ENCODE measurements at regions not wholly inside any gene's neighbourhood (a gene's known extent, or its start where the extent isn't known, plus 50 kb on each side); places are given as distances from the start of the nearest gene placed in this dataset.

DNA sequence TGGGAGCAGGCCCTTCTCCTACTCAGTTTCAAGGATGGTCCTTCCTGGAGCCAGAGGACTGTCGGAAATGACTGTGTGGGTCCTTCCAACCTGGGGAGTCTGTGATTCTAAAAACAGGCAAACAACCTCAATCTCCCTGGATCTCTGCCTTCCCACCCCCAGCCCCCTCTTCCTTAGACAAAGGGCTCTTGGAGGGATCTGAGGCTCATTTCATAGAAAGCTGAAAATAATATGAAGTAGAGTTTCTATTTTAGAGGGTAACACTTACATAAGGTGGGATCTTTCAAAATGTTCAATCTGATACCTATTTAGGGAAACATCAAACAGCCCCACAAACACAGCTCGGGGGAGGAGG lies 69.4 kb downstream of the RHOB start:
- TF ChIP-seq ZFX (IDR thresholded peaks at IDR 0.05), result no peak
- TF ChIP-seq, protein P1, sequence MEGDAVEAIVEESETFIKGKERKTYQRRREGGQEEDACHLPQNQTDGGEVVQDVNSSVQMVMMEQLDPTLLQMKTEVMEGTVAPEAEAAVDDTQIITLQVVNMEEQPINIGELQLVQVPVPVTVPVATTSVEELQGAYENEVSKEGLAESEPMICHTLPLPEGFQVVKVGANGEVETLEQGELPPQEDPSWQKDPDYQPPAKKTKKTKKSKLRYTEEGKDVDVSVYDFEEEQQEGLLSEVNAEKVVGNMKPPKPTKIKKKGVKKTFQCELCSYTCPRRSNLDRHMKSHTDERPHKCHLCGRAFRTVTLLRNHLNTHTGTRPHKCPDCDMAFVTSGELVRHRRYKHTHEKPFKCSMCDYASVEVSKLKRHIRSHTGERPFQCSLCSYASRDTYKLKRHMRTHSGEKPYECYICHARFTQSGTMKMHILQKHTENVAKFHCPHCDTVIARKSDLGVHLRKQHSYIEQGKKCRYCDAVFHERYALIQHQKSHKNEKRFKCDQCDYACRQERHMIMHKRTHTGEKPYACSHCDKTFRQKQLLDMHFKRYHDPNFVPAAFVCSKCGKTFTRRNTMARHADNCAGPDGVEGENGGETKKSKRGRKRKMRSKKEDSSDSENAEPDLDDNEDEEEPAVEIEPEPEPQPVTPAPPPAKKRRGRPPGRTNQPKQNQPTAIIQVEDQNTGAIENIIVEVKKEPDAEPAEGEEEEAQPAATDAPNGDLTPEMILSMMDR (conservative IDR thresholded peaks at IDR 0.05), result no peak

DNA sequence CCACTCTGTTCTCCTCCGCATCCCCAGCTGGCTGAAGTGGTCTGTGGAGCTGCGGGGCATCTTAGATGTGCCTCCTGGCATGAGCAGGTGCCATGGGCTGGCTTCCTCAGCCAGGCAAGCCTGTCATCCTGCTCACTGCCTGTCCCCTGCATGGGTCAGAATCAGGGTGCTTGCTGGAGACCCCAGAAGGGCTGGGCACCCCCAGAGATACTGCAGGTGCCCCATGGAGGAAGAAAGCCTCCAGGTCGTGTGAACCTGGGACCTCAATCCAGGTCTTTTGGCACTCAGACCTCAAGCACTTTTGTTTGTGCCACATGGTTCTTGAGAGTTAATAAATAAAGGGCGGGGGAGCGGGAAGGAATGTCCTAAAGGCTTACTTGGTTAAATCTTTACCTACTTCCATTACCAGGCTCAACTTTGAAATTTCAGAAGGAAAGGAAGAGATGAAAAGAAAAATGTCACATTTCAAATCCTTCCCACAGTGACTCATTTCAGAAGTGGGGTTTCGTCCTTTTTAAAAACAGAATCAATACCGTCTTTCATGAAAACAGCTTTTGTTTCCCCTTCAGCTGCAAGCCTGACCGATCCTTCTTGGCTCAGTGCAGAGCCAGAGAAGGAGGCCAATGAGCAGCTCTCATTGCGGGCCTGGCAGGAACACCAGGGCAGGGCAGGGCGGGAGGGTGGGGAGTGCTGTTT lies 69.9 kb downstream of the RHOB start:
- H3K27ac ChIP-seq, result no peak overlapping the region
- TF ChIP-seq, protein P1 (conservative IDR thresholded peaks at IDR 0.05), result no peak
- TF ChIP-seq ZFX (IDR thresholded peaks at IDR 0.05), result no peak

More for the DNA sequence above, 69.4 kb downstream of the RHOB start:
- H3K27ac ChIP-seq, result no peak overlapping the region

DNA sequence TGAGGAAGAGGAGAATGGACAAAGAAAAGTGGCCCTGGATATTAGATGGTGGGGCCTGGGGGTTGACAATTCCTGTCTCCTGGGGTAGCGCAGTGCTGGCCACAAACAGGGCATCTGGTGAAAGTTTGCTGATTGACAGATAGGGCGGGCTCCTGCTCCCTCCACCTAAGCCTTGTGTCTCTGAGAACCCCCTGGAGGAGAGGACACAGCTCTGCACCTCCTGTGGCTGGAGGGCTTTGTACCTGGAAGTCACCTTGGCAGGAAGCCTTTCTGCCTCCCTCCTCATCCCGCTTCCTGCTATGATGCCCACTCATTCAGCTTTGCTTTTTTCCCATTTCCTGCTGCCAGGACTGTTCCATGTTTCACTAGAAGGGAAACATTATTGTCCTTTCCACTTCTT lies 72.4 kb downstream of the RHOB start:
- no peak for TF ChIP-seq ZFX (IDR thresholded peaks at IDR 0.05)
- TF ChIP-seq, protein P1 (conservative IDR thresholded peaks at IDR 0.05), result no peak
- H3K27ac ChIP-seq, result no peak overlapping the region

DNA sequence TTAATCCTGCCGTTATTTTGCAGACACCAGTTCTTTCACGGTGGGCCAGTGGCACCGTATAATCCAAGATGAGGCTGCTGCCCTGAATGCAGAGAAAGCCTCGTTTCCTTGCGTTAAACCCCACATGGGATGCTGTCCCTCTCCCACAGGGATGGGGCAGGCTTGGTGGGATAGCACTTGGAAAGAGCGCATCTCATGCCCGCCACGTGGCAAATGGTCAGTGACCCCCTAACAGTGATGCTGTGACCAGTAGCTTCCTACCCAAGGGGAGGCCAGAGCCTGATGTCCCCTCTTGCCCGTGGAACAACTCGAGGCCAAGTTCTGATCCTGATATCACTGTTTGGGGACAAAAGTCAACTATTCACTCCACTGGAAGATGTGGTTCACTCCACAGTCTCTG lies 73.3 kb downstream of the RHOB start:
- H3K27ac ChIP-seq, result no peak overlapping the region
- TF ChIP-seq ZFX (IDR thresholded peaks at IDR 0.05), result no peak
- TF ChIP-seq, protein P1 (conservative IDR thresholded peaks at IDR 0.05), result no peak

DNA sequence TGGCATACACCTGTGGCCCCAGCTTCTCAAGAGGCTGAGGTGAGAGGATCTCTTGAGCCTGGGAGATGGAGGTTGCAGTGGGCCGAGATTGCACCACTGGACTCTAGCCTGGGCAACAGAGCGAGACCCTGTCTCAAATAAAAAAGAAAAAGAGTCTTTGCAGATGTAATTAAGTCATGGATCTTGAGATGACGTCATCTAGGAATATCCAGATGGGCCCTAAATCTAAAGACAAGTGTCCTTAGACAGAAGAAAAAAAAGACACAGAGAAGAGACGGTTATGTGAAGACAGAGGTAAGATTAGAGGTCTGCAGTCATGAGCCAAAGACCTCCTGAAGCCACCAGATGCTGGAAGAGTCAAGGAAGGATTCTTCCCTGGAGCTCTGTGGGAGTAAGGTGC lies 74.3 kb downstream of the RHOB start:
- TF ChIP-seq, protein P1 (conservative IDR thresholded peaks at IDR 0.05), result no peak
- no peak for TF ChIP-seq ZFX (IDR thresholded peaks at IDR 0.05)

DNA sequence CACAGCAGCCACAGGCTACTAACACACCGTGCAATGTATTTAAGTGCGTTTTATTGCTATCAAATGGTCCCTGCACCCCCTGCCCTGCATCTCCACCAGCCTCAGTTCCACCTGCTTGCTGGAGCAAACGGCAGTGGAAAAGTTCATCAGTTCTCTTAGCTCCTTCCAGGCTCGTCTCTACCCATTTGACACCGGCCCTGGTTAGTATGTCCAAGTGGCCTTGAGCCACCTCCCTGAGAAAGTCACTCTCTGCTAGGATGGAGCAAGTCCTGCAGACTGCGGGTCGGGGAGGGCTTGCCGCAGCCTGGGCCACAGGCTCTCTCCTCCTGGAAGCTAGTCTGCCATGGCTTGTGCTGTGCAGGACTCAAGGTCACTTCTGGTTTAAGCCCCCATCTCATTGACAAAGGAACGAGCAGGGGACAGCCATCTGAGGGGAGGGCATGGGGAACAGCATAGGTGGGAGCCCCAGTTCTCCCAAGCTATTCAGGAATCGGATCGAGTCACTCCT lies 74.9 kb downstream of the RHOB start:
- H3K27ac ChIP-seq, result no peak overlapping the region
- TF ChIP-seq, protein P1 (conservative IDR thresholded peaks at IDR 0.05), result no peak
- TF ChIP-seq ZFX (IDR thresholded peaks at IDR 0.05), result no peak

More for the DNA sequence above, 74.3 kb downstream of the RHOB start:
- H3K27ac ChIP-seq, result no peak overlapping the region

DNA sequence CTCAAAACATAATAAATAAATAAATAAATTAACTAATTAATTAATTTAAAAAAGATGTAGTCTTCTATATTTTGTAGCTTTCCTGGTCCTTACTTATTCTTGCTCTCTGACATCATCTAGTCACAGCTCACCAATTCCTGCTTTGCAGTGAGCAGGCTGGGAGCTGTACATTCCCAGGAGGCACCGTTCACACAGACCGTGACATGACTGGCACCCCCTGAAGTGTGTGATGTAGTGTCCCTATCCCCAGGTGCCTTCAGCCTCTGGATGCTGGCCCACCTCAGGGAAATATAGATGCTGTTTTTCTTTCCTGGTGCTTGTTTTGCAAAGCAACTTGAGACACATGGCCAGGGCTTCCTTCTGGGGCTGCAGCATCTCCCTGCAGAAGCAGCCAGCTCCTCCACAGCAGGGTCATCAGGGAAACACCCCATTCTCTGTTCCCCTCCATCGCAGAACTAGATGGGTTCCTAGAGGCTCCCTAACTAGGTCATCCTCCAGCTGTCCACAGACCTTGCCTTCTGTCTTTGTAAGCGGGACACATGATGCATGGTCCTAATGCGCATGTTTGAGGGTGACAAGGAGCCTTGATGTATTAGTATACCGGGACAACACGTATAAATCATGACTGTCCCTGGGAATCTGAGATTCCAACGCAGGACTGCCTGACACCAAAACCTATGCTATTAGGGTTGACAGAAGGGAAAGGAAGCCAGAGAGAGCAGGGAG lies 76.4 kb downstream of the RHOB start:
- no peak for TF ChIP-seq ZFX (IDR thresholded peaks at IDR 0.05)
- TF ChIP-seq, protein P1 (conservative IDR thresholded peaks at IDR 0.05), result no peak
- no peak overlapping the region for H3K27ac ChIP-seq

All from C4-2B (cell line).